GM18502 (cell line): ENCODE measurements at regions not wholly inside any gene's neighbourhood (a gene's known extent, or its start where the extent isn't known, plus 50 kb on each side); places are given as distances from the start of the nearest gene placed in this dataset.
A peak's percentile ranks its signal among the peaks of the same experiment; 100 is the strongest.
"Not testable (repeated sequence)": the region's sequence is repeated elsewhere in the genome, so short reads cannot be mapped to it uniquely, and the experiment has no call there.

Source experiments
- ATAC-seq: cut with Tn5 transposase; IDR thresholded peaks from one replicate; pipeline ENCODE4 v1.9.1; 2021; ENCODE audit warnings: mild to moderate bottlenecking; ENCODE audit not compliant: unreplicated experiment, poor library complexity

DNA sequence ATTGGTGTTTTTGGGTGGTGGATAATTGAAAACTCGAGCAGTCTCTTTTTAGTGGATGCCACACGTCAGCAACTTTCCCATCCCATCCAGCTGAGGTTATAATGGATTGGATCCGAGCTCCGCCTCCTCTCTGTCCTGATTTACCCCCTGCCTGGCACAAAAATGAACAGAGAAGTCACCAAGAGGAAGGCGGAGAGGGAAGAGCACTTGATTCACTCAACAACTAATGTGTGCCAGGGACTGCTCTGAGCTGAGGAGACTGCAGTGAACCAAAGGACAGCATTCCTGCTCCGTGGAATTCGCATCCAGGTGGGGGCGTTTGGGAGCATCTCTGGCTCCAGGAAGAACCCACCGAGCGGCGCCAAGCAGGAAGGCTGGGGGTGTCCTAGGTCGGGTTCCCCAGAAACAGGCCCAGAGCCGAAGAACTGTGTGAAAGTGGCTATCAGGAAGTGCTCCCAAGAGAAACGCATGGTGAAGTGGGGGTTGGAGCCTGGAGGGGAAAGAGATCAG lies 95.8 kb upstream of the NAA20 start:
- ATAC-seq, result no peak

DNA sequence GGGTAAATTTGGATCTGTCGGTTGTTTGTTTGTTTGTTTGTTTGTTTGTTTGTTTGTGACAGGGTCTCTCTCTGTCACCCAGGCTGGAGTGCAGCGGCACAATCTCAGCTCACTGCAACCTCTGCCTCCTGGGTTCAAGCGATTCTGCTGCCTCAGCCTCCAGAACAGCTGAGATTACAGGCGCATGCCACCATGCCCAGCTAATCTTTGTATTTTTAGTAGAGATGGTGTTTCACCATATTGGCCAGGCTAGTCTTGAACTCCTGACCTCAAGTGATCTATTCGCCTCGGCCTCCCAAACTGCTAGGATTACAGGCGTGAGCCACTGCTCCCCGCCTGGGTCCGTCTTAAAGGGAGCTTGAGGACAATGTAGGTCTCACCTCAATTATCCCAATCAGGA lies 95.3 kb upstream of the NAA20 start:
- ATAC-seq, result not testable (repeated sequence)

DNA sequence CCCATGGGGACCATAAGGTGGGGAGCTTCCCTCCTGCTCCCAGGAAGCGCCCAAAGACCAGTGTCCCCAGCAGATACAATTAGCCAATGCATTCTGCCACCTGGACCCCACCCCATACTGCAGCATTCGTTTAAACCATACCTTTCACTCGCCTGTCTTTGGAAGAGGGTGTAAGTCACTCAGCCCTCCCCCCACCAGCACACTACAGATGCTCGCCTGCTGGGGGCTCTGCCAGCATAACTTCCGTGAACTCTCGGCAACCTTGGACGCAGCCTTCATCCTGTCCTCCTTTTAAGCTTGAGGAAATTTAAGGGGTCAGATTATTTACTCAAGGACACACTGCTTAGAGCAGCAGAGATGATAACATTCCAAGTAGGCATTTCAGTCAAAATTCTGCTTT lies 94.4 kb upstream of the NAA20 start:
- ATAC-seq, result no peak

DNA sequence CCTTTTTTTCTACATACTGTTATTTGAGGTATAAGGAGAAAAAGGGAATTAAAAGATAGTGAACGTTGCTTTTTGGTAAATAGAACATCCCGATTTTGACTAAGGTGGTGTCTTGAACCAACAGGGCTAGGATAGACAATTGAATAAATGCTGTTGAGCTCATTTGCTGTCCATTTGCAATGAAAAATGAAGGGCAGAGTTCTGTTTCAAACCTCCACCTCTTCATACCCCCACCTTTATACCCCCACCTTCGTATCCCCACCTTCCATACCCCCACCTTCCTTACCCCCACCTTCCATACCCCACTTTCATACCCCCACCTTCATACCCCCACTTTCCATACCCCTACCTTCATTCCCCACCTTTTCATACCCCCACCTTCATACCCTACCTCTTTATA lies 93.4 kb upstream of the NAA20 start:
- ATAC-seq, result no peak

DNA sequence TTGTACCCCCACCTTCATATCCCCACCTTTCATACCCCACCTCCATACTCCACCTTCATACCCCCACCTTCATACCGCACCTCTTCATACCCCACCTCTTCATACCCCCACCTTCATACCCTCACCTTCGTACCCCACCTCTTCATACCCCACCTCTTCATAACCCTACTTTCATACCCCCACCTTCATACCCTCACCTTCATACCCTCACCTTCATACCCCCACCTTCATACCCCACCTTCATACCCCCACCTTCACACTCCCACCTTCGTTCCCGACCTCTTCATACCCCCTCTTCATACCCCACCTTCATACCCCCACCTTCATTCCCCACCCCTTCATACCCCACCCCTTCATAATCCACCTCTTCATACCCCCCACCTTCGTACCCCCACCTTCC lies 92.9 kb upstream of the NAA20 start:
- ATAC-seq, result no peak

DNA sequence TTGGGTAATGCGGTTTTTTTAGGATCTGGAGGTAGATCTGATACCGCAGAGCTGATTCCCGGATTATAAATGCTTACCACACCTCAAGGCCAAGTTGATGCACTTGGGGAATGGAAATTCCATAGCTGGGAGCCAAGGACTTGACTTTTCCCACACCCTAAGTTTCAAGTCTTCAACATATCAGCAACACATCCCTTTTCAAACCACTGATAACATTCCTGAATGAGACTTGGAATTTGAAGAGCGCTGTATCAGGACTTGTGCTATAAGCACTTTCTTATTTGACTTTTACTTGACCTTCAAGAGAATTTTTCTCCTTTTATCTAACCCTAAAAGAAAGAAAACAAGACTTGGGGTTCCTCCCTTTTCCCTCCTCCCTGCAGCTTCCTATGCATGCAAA lies 90.6 kb upstream of the NAA20 start:
- ATAC-seq, result no peak

DNA sequence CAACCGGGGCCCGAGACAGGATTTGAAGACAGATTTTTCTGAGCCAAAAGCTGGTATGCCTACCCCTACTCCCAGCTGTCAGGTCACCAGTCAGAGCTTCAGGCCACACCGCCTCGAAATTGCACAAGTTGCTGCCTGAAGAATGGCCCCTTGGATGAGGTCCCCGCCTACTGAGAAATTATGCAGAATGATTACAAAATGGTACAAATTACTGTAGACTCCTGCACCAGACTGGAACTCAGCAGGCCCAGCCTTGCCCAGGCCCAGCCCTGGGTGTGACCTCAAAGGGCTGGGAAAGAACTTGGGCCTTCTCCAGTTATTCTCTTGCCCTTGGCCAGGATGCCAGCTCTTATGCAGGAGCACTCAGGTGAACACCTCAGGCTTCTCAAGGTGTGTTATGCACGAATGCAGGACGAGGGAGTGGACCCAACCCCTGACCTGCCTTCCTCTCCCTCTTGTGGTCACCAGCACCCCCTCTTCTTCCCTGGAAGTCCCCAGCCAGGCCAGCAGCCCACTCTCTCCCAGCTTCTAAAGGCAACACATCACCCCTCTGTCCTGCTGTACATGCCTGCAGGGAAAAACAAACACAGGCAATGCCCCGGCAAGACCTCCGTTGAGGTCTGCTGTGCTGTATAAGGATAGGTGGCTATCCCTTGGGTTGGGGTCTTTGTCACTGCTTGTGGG lies 88.7 kb upstream of the NAA20 start:
- ATAC-seq, result no peak

DNA sequence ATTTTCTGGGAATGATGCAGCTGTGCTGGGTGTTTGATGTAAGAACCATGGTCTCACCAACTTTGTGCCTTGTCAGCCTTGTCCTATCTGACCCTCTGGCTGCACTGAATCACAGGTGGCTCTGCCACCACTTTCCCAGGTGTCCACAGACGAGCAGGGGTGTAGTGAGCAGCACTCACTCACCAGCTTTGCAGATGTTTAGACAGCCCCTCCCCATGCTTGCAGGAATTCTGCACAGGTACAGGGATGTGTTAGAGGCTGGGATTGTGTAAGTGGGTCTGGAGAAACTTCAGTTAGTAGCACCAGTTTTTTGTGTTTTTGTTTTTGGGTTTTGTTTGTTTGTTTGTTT lies 88.2 kb upstream of the NAA20 start:
- no peak for ATAC-seq

DNA sequence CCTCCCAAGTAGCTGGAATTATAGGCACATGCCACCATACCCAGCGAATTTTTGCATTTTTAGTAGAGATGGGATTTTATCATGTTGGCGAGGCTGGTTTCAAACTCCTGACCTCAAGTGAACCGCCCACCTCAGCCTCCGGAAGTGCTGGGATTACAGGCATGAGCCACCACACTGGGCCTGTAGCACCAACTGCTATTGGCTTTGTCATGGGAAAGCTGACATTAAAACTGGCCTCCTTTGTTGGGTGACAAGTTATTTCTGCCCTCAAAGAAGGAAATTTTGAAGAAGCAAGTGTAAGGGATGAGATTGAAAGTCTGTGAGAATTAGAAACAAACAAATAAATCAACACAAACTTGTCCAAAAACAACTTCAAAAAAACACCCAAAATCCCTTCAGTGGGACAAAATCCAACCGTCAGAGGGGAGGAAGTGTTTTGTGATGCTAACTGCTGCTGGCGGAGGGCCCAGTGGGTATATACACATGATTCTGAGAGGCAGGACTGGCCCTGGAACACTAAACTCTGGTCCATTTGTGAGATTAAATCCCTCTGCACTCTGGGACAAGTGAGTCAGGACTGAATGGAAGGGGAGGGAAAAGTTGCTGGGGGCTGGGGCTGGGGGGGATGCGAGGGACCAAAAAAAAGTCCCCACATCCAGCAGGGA lies 87.5 kb upstream of the NAA20 start:
- no peak for ATAC-seq

DNA sequence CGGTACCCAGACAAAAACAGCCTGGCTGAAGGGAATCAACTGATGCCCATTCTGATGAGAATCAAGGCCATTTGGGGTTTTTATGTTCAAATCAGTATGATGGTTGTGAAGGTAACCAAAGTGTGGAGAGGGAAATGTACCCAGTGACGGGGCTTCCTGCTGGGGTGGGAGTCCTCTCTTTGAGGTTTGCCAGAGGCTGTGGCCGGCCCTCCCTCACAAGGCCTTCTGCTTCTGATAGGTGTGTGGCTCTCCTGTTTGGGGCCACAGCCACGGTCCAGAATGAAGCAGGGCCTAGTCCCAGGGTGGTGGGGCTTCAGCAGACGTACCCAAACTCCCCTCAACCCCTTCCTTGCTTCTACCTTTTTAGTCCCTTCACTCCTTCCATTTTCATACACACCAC lies 86.7 kb upstream of the NAA20 start:
- ATAC-seq, result no peak

DNA sequence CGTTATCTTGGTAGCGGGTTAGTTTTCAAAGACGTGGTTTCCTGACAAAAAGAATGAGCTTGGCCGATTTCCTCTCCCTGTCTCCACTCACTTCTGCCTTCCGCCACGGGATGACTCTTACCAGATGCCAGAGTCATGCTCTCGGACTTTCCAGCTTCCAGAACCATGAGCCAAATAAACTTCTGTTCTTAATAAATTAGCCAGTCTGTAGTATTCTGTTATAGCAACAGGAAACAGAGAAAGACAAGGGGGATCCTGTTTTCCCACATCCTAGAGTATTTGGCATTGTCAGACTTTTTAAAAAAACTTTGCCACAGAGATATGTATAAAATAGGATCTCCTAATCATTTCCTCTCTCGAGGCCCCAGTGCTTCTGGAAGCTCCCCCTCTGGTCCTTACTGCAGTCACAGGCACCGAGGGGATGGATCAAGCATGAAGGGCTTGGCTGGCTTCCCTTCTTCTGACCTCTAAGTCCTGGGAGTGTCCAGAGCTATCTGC lies 84.9 kb upstream of the NAA20 start:
- no peak for ATAC-seq

DNA sequence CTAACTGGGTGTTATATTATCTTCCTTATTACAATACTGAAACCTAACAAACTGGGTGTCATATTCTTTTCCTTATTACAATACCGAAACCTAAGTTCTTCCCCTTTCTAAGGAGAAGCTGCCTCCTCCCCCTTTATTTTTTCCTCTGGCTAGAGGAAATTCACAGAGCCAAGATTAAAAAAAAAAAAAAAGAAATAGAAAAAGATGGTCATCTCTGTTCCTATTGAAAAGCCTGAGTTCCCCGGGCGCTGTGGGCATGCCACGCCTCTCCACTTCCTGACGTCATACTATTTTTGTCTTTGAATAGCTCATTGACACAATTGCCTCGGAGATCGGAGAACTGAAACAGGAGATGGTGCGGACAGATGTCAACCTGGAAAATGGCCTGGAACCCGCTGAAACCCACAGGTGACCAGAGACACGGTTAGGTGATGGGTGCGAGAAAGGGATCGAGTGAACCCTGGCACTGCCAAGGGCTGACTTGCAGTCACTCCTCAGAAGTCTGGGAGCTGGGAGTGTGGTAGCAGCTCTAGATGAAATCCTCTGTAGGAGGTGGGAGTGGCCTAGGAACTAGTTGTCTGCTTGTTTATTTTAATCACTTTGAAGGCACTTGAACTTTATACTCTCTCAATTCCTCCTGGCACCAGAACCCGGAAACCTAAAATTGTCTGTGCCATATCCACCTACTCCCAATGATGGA lies 82.2 kb upstream of the NAA20 start:
- peak; percentile 46 for ATAC-seq

DNA sequence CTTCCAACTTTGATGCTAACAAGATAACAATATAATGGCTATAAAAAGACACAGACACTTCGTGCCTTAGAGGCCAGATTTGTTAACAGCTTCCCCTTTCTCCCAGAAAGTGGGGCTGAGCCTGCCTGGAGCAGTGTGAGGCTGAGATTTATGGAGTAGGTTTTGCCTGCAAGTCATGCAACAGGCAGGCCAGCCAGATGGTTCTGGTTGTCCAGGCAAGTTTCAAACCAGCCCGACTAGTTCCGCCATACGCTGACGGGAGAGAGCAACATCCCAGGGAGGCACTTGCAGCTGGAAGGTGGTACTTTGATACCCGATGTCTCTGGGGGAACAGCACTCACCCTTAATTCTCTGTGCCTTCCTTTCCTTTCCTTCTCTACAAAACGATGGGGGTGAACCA lies 81.3 kb upstream of the NAA20 start:
- ATAC-seq, result no peak

DNA sequence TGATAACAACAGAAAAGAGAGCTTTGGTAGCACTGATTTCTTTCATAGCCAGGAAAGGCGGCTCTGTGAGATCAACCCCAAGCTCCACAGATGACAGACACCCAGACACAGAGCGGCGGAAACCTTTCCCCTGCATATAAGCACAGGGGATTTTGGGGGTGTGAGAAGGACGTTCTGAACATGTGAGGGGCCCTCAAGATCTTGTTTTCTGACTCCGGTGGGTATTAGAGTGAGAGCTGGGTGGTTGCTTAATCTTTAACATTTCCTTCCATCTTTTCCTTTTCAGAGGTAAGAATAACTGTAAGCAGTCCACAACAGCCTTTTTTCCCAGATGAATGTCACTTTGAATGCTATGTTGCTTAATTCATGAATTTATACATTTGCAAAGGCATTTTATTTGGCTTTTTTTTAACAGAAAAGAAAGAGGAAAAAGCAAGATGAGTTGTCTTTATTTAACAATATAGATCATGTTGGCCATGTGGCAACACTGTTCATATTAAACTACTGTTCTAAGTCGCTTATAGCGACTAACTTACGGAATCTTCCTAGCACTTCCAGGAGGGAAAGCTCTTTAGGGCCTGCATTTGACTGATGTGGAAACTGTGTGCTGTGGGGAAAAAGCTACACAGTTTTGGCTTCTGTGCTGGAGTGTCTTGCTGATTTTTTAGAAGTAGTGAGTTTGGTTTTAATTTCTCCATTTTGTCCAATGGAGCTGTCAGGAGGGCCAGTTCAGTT lies 80.5 kb upstream of the NAA20 start:
- no peak for ATAC-seq

DNA sequence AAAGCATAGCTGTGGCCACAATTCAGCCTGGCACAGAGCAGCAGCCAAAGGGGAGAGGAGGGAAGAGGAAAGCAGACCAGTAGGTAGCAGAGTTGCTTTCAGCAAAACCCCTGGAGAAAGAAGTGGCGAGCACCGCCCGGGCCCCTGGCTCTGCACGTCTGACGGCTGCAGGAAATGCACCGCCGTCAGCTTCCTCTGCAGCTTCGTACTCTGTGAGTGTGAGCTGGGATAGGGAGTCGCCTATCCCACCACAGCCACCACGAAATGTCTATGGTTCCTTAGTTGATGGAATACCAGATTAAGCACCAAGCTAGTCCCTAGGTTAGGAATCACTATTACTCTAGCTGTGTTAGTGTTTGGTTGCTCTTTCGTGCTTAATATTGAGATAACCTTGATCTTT lies 79.9 kb upstream of the NAA20 start:
- peak; percentile 33 for ATAC-seq

DNA sequence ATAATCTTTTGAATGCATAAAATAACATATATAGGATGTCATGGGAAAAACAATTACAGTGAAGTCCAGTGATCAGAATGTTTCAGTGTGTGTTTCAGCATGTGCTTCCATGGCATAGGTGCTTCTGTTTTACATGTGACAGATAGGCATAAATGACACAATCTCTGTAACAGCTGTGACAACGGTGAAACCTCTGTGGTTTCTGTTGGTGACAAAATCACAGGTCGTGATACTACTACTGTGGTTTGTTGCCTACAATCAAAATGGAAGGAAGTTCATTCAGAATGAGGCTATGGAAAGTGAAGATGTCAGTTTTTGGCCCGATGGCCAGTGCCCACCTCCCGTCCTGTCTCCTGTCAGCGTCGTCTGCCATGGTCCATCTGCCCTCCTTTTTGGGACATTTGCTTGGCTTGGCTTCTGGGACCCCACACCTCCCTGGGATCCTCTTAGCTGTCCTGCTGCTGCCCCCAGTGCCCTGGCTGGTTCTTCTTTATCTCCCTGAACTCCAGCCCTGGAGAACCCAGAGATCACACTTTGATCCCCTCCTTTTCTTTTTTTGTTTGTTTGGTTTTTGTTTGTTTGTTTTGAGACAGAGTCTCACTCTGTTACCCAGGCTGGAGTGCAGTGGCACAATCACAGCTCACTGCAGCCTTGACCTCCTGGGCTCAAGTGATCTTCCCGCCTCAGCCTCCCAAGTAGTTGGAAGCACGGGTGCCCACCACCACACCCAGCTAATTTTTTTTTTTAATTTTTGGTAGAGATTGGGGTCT lies 79.3 kb upstream of the NAA20 start:
- ATAC-seq, result peak; percentile 91

DNA sequence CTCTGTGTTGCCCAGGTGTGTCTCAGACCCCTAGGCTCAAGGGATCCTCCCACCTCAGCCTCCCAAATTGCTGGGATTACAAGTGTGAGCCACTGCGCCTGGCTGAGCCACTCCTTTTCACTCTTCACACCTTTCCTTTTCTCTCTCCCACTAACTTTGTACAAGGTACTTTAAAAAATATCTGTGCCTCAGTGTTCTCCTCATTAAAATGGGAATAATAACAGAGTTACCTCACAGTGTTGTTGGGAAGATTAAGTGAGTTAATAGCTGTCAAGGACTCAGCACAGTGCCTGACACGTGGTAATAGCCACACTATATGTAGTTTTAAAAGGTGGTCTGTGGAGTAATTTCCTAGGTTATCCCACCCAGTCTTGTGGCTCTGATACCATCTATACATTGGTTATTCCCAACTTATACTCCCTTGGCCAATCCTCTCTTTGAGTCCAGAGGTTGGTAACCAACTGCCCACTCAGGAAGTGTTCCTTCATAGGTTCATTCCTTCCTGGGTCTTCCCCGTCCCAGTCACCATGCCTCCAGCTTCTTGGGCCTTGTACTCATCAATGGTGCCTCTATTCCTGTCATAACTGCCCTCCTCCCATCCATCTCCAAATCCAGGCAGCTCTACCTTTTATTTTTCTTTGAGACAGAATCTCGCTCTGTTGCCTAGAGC lies 78.6 kb upstream of the NAA20 start:
- ATAC-seq, result no peak

DNA sequence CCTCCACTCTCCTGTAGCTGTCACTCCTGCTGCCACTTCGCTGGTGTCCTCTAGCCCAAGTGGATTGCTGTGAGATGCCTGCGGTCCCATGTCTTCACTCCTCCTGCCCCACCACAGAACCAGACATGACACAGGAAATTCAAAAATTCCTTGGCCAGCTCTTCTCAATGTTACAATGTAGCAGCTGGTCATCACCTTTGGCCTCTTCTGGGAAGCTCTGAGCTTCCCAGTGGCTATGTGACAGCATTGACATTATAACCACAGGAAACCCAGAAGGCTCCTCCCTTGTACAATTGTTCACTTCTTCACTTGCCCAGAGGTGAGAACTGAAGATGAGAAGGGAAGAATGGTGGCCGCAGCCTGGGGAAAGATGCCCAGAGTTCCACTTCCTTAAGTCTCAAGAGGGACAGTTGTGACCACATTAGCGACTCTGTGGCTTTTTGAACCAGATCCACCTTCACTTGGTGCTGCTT lies 76.1 kb upstream of the NAA20 start:
- no peak for ATAC-seq

DNA sequence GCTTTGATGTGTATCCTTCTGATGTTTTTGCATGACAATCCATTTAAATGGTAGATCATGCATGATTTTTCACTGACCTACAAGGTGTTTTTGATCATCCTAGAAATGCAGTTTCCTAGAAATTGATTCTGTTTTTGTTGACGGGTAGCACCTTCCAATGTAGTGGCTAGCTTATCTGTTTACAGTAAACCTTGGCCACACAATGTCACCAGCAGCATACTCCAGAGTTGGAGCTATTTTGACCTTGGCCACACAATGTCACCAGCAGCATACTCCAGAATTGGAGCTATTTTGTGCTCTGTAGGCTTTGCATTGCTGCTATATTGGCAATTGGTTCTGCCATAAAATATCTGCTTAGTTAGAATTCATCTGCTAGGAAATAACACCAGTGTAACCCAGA lies 74.6 kb upstream of the NAA20 start:
- ATAC-seq, result no peak
